B cell (primary cell): ENCODE measurements at regions not wholly inside any gene's neighbourhood (a gene's known extent, or its start where the extent isn't known, plus 50 kb on each side); places are given as distances from the start of the nearest gene placed in this dataset.

Source experiments
- ATAC-seq: fragments of 200-7000 bp; cut with Tn5 transposase; one replicate; pipeline ENCODE4 v1.10.0; 2021; ENCODE audit warnings: low read depth, mild to moderate bottlenecking, moderate number of reproducible peaks, moderate library complexity
- CTCF ChIA-PET: fragments of 350-600 bp; sonication (Branson Sonifier 250); formaldehyde crosslinking; loops from one replicate; lab custom pipeline; 2021; ENCODE audit warnings: antibody characterized with exemption, inconsistent platforms; lab: Charles Lee
- POLR2A ChIA-PET: fragments of 350-600 bp; sonication (Branson Sonifier 250); formaldehyde crosslinking; loops from one replicate; lab custom pipeline; 2021; ENCODE audit warnings: antibody characterized with exemption; lab: Charles Lee
- DNase-seq: peaks from one replicate; pipeline ENCODE4 v3.0.0; 2013
- H2AFZ ChIP-seq: 2 replicates; pipeline ENCODE4 v1.6.1; 2012; ENCODE audit warnings: mild to moderate bottlenecking, low read depth, low read length; ENCODE audit not compliant: insufficient read depth, poor library complexity, severe bottlenecking
- H3K27ac ChIP-seq, 2 donors: 1 replicate in 1 of 2; 2 replicates in 1 of 2; pipeline ENCODE4 v1.5.1; 2012 to 2013; ENCODE audit warnings: low read length in 2 of 2, mild to moderate bottlenecking in 2 of 2, moderate library complexity in 1 of 2
- H3K27me3 ChIP-seq, 4 experiments: fragments of 200-600 bp in 1 of 4; sonication (generic) in 1 of 4; replicated peaks in 1 of 4; 1 replicate in 2 of 4; 2 replicates in 2 of 4; pipeline versions ENCODE4 v1.6.1 to v1.7.0; 2013 to 2016; ENCODE audit warnings: low read length in 3 of 4, mild to moderate bottlenecking in 2 of 4, mixed read lengths in 1 of 4, moderate library complexity in 1 of 4; ENCODE audit not compliant: insufficient read depth in 4 of 4, control insufficient read depth in 3 of 4; ENCODE audit errors: control extremely low read depth in 1 of 4
- H3K36me3 ChIP-seq, 2 experiments: replicated peaks in 1 of 2; 1 replicate in 1 of 2; 2 replicates in 1 of 2; pipeline versions ENCODE4 v1.6.1 to v1.7.1; 2013; ENCODE audit warnings: low read length in 1 of 2; ENCODE audit not compliant: insufficient read depth in 2 of 2, control insufficient read depth in 1 of 2; ENCODE audit errors: control extremely low read depth in 1 of 2, extremely low read depth in 1 of 2
- H3K4me1 ChIP-seq, 2 donors: fragments of 200-600 bp in 1 of 2; sonication (generic) in 1 of 2; 1 replicate in 1 of 2; 2 replicates in 1 of 2; pipeline versions ENCODE4 v1.5.1 to v1.6.1; 2013 to 2017; ENCODE audit warnings: low read length in 2 of 2; ENCODE audit not compliant: control insufficient read depth in 2 of 2, insufficient read depth in 2 of 2
- H3K4me2 ChIP-seq: replicated peaks from 2 replicates; pipeline ENCODE3; 2012; ENCODE audit warnings: mild to moderate bottlenecking, low read depth, low read length; ENCODE audit not compliant: poor library complexity, severe bottlenecking
- H3K4me3 ChIP-seq, 5 experiments: fragments of 200-600 bp in 1 of 5; sonication (generic) in 1 of 5; 1 replicate in 3 of 5; 2 replicates in 2 of 5; pipeline versions ENCODE4 v1.5.1 to v1.7.0; 2011 to 2016; ENCODE audit warnings: low read length in 4 of 5, mild to moderate bottlenecking in 4 of 5, low read depth in 2 of 5, control low read depth in 1 of 5, moderate library complexity in 1 of 5; ENCODE audit not compliant: insufficient read depth in 1 of 5; ENCODE audit errors: control extremely low read depth in 1 of 5, extremely low read depth in 1 of 5
- H3K79me2 ChIP-seq: fragments of 200-600 bp; sonication (generic); one replicate; pipeline ENCODE4 v1.6.0; 2016; ENCODE audit warnings: low read length; ENCODE audit not compliant: control insufficient read depth, insufficient read depth
- H3K9ac ChIP-seq: fragments of 200-600 bp; sonication (generic); 2 replicates; pipeline ENCODE4 v1.6.1; 2017; ENCODE audit warnings: mild to moderate bottlenecking, low read length, moderate library complexity
- H3K9me3 ChIP-seq, 3 donors: one replicate each; pipeline versions ENCODE4 v1.6.1 to v1.7.1; 2013; ENCODE audit warnings: low read length in 2 of 3; ENCODE audit not compliant: control insufficient read depth in 2 of 3, insufficient read depth in 1 of 3; ENCODE audit errors: control extremely low read depth in 1 of 3
- H4K20me1 ChIP-seq: 2 replicates; pipeline ENCODE4 v1.6.0; 2012; ENCODE audit warnings: mild to moderate bottlenecking, low read length; ENCODE audit not compliant: insufficient read depth, control insufficient read depth, poor library complexity, severe bottlenecking
- H3K27ac Mint-ChIP-seq: one replicate; pipeline ENCODE4 v1.8.0; 2021; ENCODE audit warnings: mixed read lengths
- H3K27me3 Mint-ChIP-seq: one replicate; pipeline ENCODE4 v1.8.0; 2021; ENCODE audit warnings: mixed read lengths
- H3K4me1 Mint-ChIP-seq: one replicate; pipeline ENCODE4 v1.8.0; 2021; ENCODE audit warnings: mixed read lengths
- H3K4me3 Mint-ChIP-seq: one replicate; pipeline ENCODE4 v1.8.0; 2021; ENCODE audit warnings: mixed read lengths
- H3K9me3 Mint-ChIP-seq: one replicate; pipeline ENCODE4 v1.8.0; 2022; ENCODE audit warnings: mixed read lengths; ENCODE audit not compliant: insufficient read depth
- EZH2 ChIP-seq: IDR thresholded peaks from 2 replicates; pipeline ENCODE4 v1.6.1; 2012; ENCODE audit warnings: borderline replicate concordance, low read depth, mild to moderate bottlenecking, moderate library complexity, low read length; ENCODE audit not compliant: insufficient read depth, poor library complexity, severe bottlenecking
- WGBS: methylation state at CpG from one replicate; pipeline ENCODE4 v1.1.5; 2013; ENCODE audit warnings: missing lambda C conversion rate; ENCODE audit not compliant: insufficient coverage; 5-methylcytosine and 5-hydroxymethylcytosine counted together
- intact Hi-C: fragments of 100-400 bp; cut with micrococcal nuclease; formaldehyde crosslinking; loops from one replicate; pipeline ENCODE4 v1.10.0; 2022
- TF ChIP-seq, protein P1 (sequence below): fragments of 200-600 bp; IDR thresholded peaks from one replicate; pipeline ENCODE4 v1.8.0; 2022; ENCODE audit warnings: antibody characterized with exemption, mild to moderate bottlenecking

GRCh38 chr4:185080545-185080944, 62.3 kb downstream of the HELT start:
- no CpG with 5 or more reads among the region's 4 CpGs for WGBS
- Histone ChIP-seq H3K27ac (no peak overlapping the region), H3K9ac (no peak overlapping the region), H3K9me3 (no peaks in the 10 kb centered on the region), H3K36me3 (no peaks in the 10 kb centered on the region), H3K4me2 (no peak overlapping the region), H4K20me1 (no peaks in the 10 kb centered on the region), H3K4me3 (no peak overlapping the region), H3K4me1 (no peaks in the 10 kb centered on the region), H3K27me3 (peaks cover 0 to 8% (median 4%) of the 10 kb centered on the region in 4 experiments), H2AFZ (no peak overlapping the region), H3K79me2 (no peaks in the 10 kb centered on the region)
- Mint-ChIP-seq H3K27ac (no peak overlapping the region), H3K4me3 (no peak overlapping the region), H3K27me3 (peaks cover 48% of the 10 kb centered on the region), H3K9me3 (no peaks in the 10 kb centered on the region), H3K4me1 (no peaks in the 10 kb centered on the region)
- no peak for ATAC-seq
- intact Hi-C loops = no loop called here
- DNase-seq = no peak
- TF ChIP-seq, protein P1, sequence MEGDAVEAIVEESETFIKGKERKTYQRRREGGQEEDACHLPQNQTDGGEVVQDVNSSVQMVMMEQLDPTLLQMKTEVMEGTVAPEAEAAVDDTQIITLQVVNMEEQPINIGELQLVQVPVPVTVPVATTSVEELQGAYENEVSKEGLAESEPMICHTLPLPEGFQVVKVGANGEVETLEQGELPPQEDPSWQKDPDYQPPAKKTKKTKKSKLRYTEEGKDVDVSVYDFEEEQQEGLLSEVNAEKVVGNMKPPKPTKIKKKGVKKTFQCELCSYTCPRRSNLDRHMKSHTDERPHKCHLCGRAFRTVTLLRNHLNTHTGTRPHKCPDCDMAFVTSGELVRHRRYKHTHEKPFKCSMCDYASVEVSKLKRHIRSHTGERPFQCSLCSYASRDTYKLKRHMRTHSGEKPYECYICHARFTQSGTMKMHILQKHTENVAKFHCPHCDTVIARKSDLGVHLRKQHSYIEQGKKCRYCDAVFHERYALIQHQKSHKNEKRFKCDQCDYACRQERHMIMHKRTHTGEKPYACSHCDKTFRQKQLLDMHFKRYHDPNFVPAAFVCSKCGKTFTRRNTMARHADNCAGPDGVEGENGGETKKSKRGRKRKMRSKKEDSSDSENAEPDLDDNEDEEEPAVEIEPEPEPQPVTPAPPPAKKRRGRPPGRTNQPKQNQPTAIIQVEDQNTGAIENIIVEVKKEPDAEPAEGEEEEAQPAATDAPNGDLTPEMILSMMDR = no peak
- TF ChIP-seq EZH2 = no peak
- ChIA-PET CTCF (no interaction called here), POLR2A (no interaction called here)

DNA sequence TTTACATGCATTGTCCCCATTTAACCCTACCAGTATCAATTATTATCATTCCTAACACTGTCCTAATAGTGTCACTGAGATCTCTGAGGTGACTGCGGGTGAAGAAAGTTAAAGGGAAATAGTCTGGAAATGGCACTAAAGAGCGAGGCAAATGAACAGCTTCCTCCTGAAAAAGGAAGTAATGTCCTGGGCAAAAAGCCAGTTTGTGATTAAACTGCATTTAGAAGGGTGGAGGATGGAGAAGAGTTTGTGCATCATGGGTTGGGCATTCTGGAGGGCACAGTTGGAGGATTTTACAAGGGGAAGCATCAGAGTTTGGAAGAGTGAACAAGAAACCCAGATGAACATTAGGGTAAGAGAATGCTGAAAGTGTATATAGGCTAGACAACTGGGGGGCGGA, 60.5 kb upstream of the SLC25A4 start:
- no peaks in the 10 kb centered on the region for H3K4me1 Mint-ChIP-seq
- TF ChIP-seq EZH2 = no peak
- TF ChIP-seq, protein P1 = no peak
- peaks cover 47% of the 10 kb centered on the region for H3K27me3 Mint-ChIP-seq
- ChIA-PET CTCF (interaction anchor here (2.0 kb wide), 1 partner anchor 13 kb away, joined by 10 read pairs; no protein-coding TSS in a partner anchor), POLR2A (no interaction called here)
- no peak overlapping the region for H2AFZ ChIP-seq
- no peaks in the 10 kb centered on the region for H3K9me3 ChIP-seq
- no peaks in the 10 kb centered on the region for H3K9me3 Mint-ChIP-seq
- no peak overlapping the region for H3K4me3 ChIP-seq
- 29% methylated on average over 2 of the region's 3 CpGs for WGBS
- H3K4me3 Mint-ChIP-seq = no peak overlapping the region
- H3K36me3 ChIP-seq = no peaks in the 10 kb centered on the region
- no peak overlapping the region for H3K27ac Mint-ChIP-seq
- H3K27ac ChIP-seq = no peak overlapping the region
- no peaks in the 10 kb centered on the region for H3K4me1 ChIP-seq
- intact Hi-C loops = no loop called here
- H3K4me2 ChIP-seq = no peak overlapping the region
- H4K20me1 ChIP-seq = no peaks in the 10 kb centered on the region
- peaks cover 0 to 8% (median 4%) of the 10 kb centered on the region in 4 experiments for H3K27me3 ChIP-seq
- ATAC-seq = no peak
- no peaks in the 10 kb centered on the region for H3K79me2 ChIP-seq
- DNase-seq = no peak
- no peak overlapping the region for H3K9ac ChIP-seq
